Osteoblast (primary cell): ENCODE measurements at regions not wholly inside any gene's neighbourhood (a gene's known extent, or its start where the extent isn't known, plus 50 kb on each side); places are given as distances from the start of the nearest gene placed in this dataset.
"Not testable (repeated sequence)": the region's sequence is repeated elsewhere in the genome, so short reads cannot be mapped to it uniquely, and the experiment has no call there.

ENCODE experiments used
- DNase-seq: peaks from one replicate; pipeline ENCODE4 v3.0.0; 2011; ENCODE audit warnings: low spot score, mixed read lengths; ENCODE audit not compliant: insufficient read length; ENCODE audit errors: missing footprints
- H2AFZ ChIP-seq: 2 replicates; pipeline ENCODE4 v1.6.0; 2011; ENCODE audit warnings: mild to moderate bottlenecking, low read length
- H3K27ac ChIP-seq: 2 replicates; pipeline ENCODE4 v1.5.1; 2011; ENCODE audit warnings: mild to moderate bottlenecking, low read depth, low read length, moderate library complexity
- H3K27me3 ChIP-seq: 2 replicates; pipeline ENCODE4 v1.6.0; 2012; ENCODE audit warnings: mild to moderate bottlenecking, control low read depth, inconsistent platforms, low read length, moderate library complexity; ENCODE audit not compliant: insufficient read depth
- H3K36me3 ChIP-seq: 2 replicates; pipeline ENCODE4 v1.5.1; 2011; ENCODE audit warnings: mild to moderate bottlenecking, low read length, control low read depth, moderate library complexity; ENCODE audit not compliant: insufficient read depth
- H3K4me1 ChIP-seq: 2 replicates; pipeline ENCODE4 v1.5.1; 2011; ENCODE audit warnings: mild to moderate bottlenecking, low read length, control low read depth, moderate library complexity; ENCODE audit not compliant: insufficient read depth
- H3K4me2 ChIP-seq: 2 replicates; pipeline ENCODE4 v1.6.0; 2011; ENCODE audit warnings: mild to moderate bottlenecking, low read length; ENCODE audit not compliant: insufficient read depth
- H3K4me3 ChIP-seq: fragments of 200-600 bp; sonication (generic); 3 replicates; pipeline ENCODE4 v1.5.1; 2012; ENCODE audit warnings: mild to moderate bottlenecking, low read length, inconsistent platforms; ENCODE audit not compliant: insufficient read depth
- H3K79me2 ChIP-seq: 2 replicates; pipeline ENCODE4 v1.6.0; 2012; ENCODE audit warnings: mild to moderate bottlenecking, low read length, control low read depth, inconsistent platforms; ENCODE audit not compliant: insufficient read depth
- H3K9me3 ChIP-seq: 2 replicates; pipeline ENCODE4 v1.5.1; 2011; ENCODE audit warnings: low read depth, low read length, control low read depth
- H4K20me1 ChIP-seq: 2 replicates; pipeline ENCODE4 v1.6.0; 2012; ENCODE audit warnings: mild to moderate bottlenecking, low read length, control low read depth; ENCODE audit not compliant: insufficient read depth
- CTCF ChIP-seq: IDR thresholded peaks from 2 replicates; pipeline ENCODE4 v1.5.1; 2011; ENCODE audit warnings: mild to moderate bottlenecking, low read depth, low read length, moderate library complexity; ENCODE audit errors: extremely low read depth

GRCh38 chr3:109985943-109986555, 648.7 kb upstream of the DPPA4 start:
- H3K27ac ChIP-seq, result no peak overlapping the region
- TF ChIP-seq CTCF, result no peak
- H3K9me3 ChIP-seq, result no peaks in the 10 kb centered on the region
- H2AFZ ChIP-seq, result no peak overlapping the region
- no peaks in the 10 kb centered on the region for H3K4me1 ChIP-seq
- H3K79me2 ChIP-seq, result no peaks in the 10 kb centered on the region
- H3K4me2 ChIP-seq, result no peak overlapping the region
- H3K4me3 ChIP-seq, result no peak overlapping the region
- DNase-seq, result no peak
- no peaks in the 10 kb centered on the region for H3K27me3 ChIP-seq
- H4K20me1 ChIP-seq, result no peaks in the 10 kb centered on the region
- H3K36me3 ChIP-seq, result no peaks in the 10 kb centered on the region

- H3K79me2 ChIP-seq, result no peaks in the 10 kb centered on the region
- no peaks in the 10 kb centered on the region for H3K36me3 ChIP-seq
- H3K4me3 ChIP-seq, result no peak overlapping the region
- H3K9me3 ChIP-seq, result no peaks in the 10 kb centered on the region
- H3K4me1 ChIP-seq, result no peaks in the 10 kb centered on the region
- no peak for DNase-seq
- no peaks in the 10 kb centered on the region for H4K20me1 ChIP-seq
- no peak overlapping the region for H2AFZ ChIP-seq
- H3K27me3 ChIP-seq, result no peaks in the 10 kb centered on the region
- no peak overlapping the region for H3K27ac ChIP-seq
- no peak overlapping the region for H3K4me2 ChIP-seq
- TF ChIP-seq CTCF, result no peak
These were observed 657.5 kb upstream of the DPPA4 start for GRCh38 chr3:109994853-109995252.

- H2AFZ ChIP-seq, result no peak overlapping the region
- no peak overlapping the region for H3K27ac ChIP-seq
- no peaks in the 10 kb centered on the region for H3K9me3 ChIP-seq
- no peak for DNase-seq
- H3K4me3 ChIP-seq, result no peak overlapping the region
- TF ChIP-seq CTCF, result no peak
- H4K20me1 ChIP-seq, result no peaks in the 10 kb centered on the region
- no peaks in the 10 kb centered on the region for H3K4me1 ChIP-seq
- H3K4me2 ChIP-seq, result no peak overlapping the region
- no peaks in the 10 kb centered on the region for H3K36me3 ChIP-seq
- no peaks in the 10 kb centered on the region for H3K79me2 ChIP-seq
- H3K27me3 ChIP-seq, result no peaks in the 10 kb centered on the region
These were observed 658.0 kb upstream of the DPPA4 start for GRCh38 chr3:109995377-109995776.

GRCh38 chr3:110001905-110002304, 664.6 kb upstream of the DPPA4 start:
- H4K20me1 ChIP-seq, H3K4me1 ChIP-seq, DNase-seq, H3K36me3 ChIP-seq, H3K9me3 ChIP-seq, H3K79me2 ChIP-seq, H3K27ac ChIP-seq, H3K4me3 ChIP-seq, H2AFZ ChIP-seq, H3K27me3 ChIP-seq, H3K4me2 ChIP-seq: not testable (repeated sequence)
